Mesendoderm (in vitro differentiated cells): ENCODE measurements at regions not wholly inside any gene's neighbourhood (a gene's known extent, or its start where the extent isn't known, plus 50 kb on each side); places are given as distances from the start of the nearest gene placed in this dataset.

Experiments
- DNase-seq: peaks from one replicate; pipeline ENCODE4 v3.0.0; 2013
- H2AK5ac ChIP-seq: 2 replicates; pipeline ENCODE4 v1.6.1; 2013; ENCODE audit warnings: low read length, inconsistent platforms
- H2BK120ac ChIP-seq: 2 replicates; pipeline ENCODE4 v1.6.1; 2013; ENCODE audit warnings: low read depth, mild to moderate bottlenecking, low read length, moderate library complexity, mixed read lengths
- H2BK15ac ChIP-seq: replicated peaks from 2 replicates; pipeline ENCODE4 v1.6.1; 2013; ENCODE audit warnings: low read depth, mild to moderate bottlenecking, moderate library complexity
- H2BK5ac ChIP-seq: 2 replicates; pipeline ENCODE4 v1.6.1; 2013; ENCODE audit warnings: low read length, inconsistent platforms
- H3K18ac ChIP-seq: 2 replicates; pipeline ENCODE4 v1.6.1; 2013; ENCODE audit warnings: mild to moderate bottlenecking, low read length, mixed read lengths
- H3K23ac ChIP-seq: one replicate; pipeline ENCODE4 v1.6.1; 2013; ENCODE audit warnings: low read length
- H3K27ac ChIP-seq: 2 replicates; pipeline ENCODE4 v1.5.1; 2013; ENCODE audit warnings: low read depth, mild to moderate bottlenecking, inconsistent platforms, low read length, moderate library complexity
- H3K27me3 ChIP-seq: 2 replicates; pipeline ENCODE4 v1.6.1; 2013; ENCODE audit warnings: low read length, control low read depth, mild to moderate bottlenecking, inconsistent platforms; ENCODE audit not compliant: insufficient read depth, poor library complexity
- H3K36me3 ChIP-seq: 2 replicates; pipeline ENCODE4 v1.6.1; 2013; ENCODE audit warnings: low read length, inconsistent platforms; ENCODE audit not compliant: control insufficient read depth, insufficient read depth
- H3K4ac ChIP-seq: one replicate; pipeline ENCODE4 v1.6.1; 2013; ENCODE audit warnings: low read depth, mild to moderate bottlenecking, low read length, moderate library complexity
- H3K4me1 ChIP-seq: 2 replicates; pipeline ENCODE4 v1.6.1; 2013; ENCODE audit warnings: low read depth, low read length, inconsistent platforms; ENCODE audit not compliant: control insufficient read depth
- H3K4me2 ChIP-seq: 2 replicates; pipeline ENCODE4 v1.6.1; 2013; ENCODE audit warnings: low read length
- H3K4me3 ChIP-seq: 2 replicates; pipeline ENCODE4 v1.5.1; 2013; ENCODE audit warnings: mild to moderate bottlenecking, low read length
- H3K56ac ChIP-seq: one replicate; pipeline ENCODE4 v1.6.1; 2013; ENCODE audit warnings: low read length
- H3K79me1 ChIP-seq: 2 replicates; pipeline ENCODE4 v1.6.1; 2013; ENCODE audit warnings: low read length, inconsistent platforms
- H3K79me2 ChIP-seq: 2 replicates; pipeline ENCODE4 v1.6.1; 2013; ENCODE audit warnings: mild to moderate bottlenecking, low read length; ENCODE audit not compliant: control insufficient read depth, insufficient read depth
- H3K9ac ChIP-seq: 2 replicates; pipeline ENCODE4 v1.6.1; 2013; ENCODE audit warnings: low read length, inconsistent platforms
- H4K5ac ChIP-seq: one replicate; pipeline ENCODE4 v1.6.1; 2013; ENCODE audit warnings: low read length
- H4K8ac ChIP-seq: one replicate; pipeline ENCODE4 v1.6.1; 2013; ENCODE audit warnings: low read depth, mild to moderate bottlenecking, control low read depth, low read length, moderate library complexity
- WGBS: extraction: QIAGEN DNeasy Blood & Tissue Kit; methylation state at CpG from one replicate; pipeline ENCODE4 v1.1.7; 2013; ENCODE audit warnings: low lambda C conversion rate, missing lambda C conversion rate; ENCODE audit not compliant: insufficient coverage; ENCODE audit errors: extremely low coverage; 5-methylcytosine and 5-hydroxymethylcytosine counted together

GRCh38 chr11:70010774-70011173 lies 67.3 kb upstream of the ANO1 start:
- Histone ChIP-seq H3K36me3 (no peaks in the 10 kb centered on the region), H3K4me1 (no peaks in the 10 kb centered on the region), H2AK5ac (no peak overlapping the region), H3K9ac (no peak overlapping the region), H3K4me3 (no peak overlapping the region), H3K18ac (no peak overlapping the region), H3K79me1 (no peaks in the 10 kb centered on the region), H3K27me3 (no peaks in the 10 kb centered on the region), H2BK120ac (no peak overlapping the region), H4K5ac (no peak overlapping the region), H2BK15ac (no peak overlapping the region), H2BK5ac (no peak overlapping the region), H4K8ac (no peak overlapping the region), H3K4me2 (no peak overlapping the region), H3K4ac (no peak overlapping the region), H3K79me2 (no peaks in the 10 kb centered on the region), H3K27ac (no peak overlapping the region), H3K23ac (no peak overlapping the region), H3K56ac (no peak overlapping the region)
- no peak for DNase-seq
- WGBS, result no CpG with 5 or more reads among the region's 1 CpG

GRCh38 chr11:70012134-70012733 lies 65.9 kb upstream of the ANO1 start:
- Histone ChIP-seq H3K4me2 (no peak overlapping the region), H2BK5ac (no peak overlapping the region), H3K4me3 (no peak overlapping the region), H3K79me2 (no peaks in the 10 kb centered on the region), H3K27me3 (no peaks in the 10 kb centered on the region), H3K9ac (no peak overlapping the region), H4K5ac (no peak overlapping the region), H4K8ac (no peak overlapping the region), H2AK5ac (no peak overlapping the region), H3K56ac (no peak overlapping the region), H3K36me3 (no peaks in the 10 kb centered on the region), H2BK120ac (no peak overlapping the region), H3K4me1 (no peaks in the 10 kb centered on the region), H3K23ac (no peak overlapping the region), H2BK15ac (no peak overlapping the region), H3K79me1 (no peaks in the 10 kb centered on the region), H3K18ac (no peak overlapping the region), H3K4ac (no peak overlapping the region), H3K27ac (no peak overlapping the region)
- no peak for DNase-seq
- 100% methylated on average over 2 of the region's 2 CpGs for WGBS

- DNase-seq, result no peak
These were observed 63.8 kb upstream of the ANO1 start for GRCh38 chr11:70014291-70014690.

GRCh38 chr11:70016666-70017367 lies 61.3 kb upstream of the ANO1 start:
- Histone ChIP-seq H3K79me2 (no peaks in the 10 kb centered on the region), H3K4me3 (no peak overlapping the region), H3K36me3 (no peaks in the 10 kb centered on the region), H3K79me1 (no peaks in the 10 kb centered on the region), H3K4me1 (no peaks in the 10 kb centered on the region), H3K4me2 (no peak overlapping the region), H3K27me3 (no peaks in the 10 kb centered on the region), H2BK120ac (no peak overlapping the region), H4K8ac (no peak overlapping the region), H3K27ac (no peak overlapping the region), H3K18ac (no peak overlapping the region), H3K9ac (no peak overlapping the region), H2BK5ac (no peak overlapping the region), H2BK15ac (no peak overlapping the region), H3K23ac (peak overlapping the region; percentile 45), H2AK5ac (no peak overlapping the region), H3K56ac (no peak overlapping the region), H4K5ac (no peak overlapping the region), H3K4ac (no peak overlapping the region)
- no peak for DNase-seq
- no CpG with 5 or more reads among the region's 14 CpGs for WGBS

More at GRCh38 chr11:70014291-70014690, 63.8 kb upstream of the ANO1 start:
- H2AK5ac ChIP-seq, result no peak overlapping the region
- H3K4me3 ChIP-seq, result no peak overlapping the region
- no peak overlapping the region for H2BK120ac ChIP-seq
- no peak overlapping the region for H3K23ac ChIP-seq
- no peak overlapping the region for H3K27ac ChIP-seq
- H3K4me1 ChIP-seq, result no peaks in the 10 kb centered on the region
- no peak overlapping the region for H2BK15ac ChIP-seq
- no peak overlapping the region for H3K56ac ChIP-seq
- H3K18ac ChIP-seq, result no peak overlapping the region
- H4K8ac ChIP-seq, result no peak overlapping the region
- H3K79me1 ChIP-seq, result no peaks in the 10 kb centered on the region
- no peak overlapping the region for H3K4me2 ChIP-seq
- no peak overlapping the region for H4K5ac ChIP-seq
- H3K9ac ChIP-seq, result no peak overlapping the region
- H3K27me3 ChIP-seq, result no peaks in the 10 kb centered on the region
- H2BK5ac ChIP-seq, result no peak overlapping the region
- no peaks in the 10 kb centered on the region for H3K79me2 ChIP-seq
- H3K4ac ChIP-seq, result no peak overlapping the region
- H3K36me3 ChIP-seq, result no peaks in the 10 kb centered on the region
- no CpG with 5 or more reads among the region's 11 CpGs for WGBS

- Histone ChIP-seq H3K56ac (no peak overlapping the region), H3K27me3 (no peaks in the 10 kb centered on the region), H3K4me2 (no peak overlapping the region), H4K8ac (no peak overlapping the region), H3K4me3 (no peak overlapping the region), H3K36me3 (no peaks in the 10 kb centered on the region), H3K4ac (no peak overlapping the region), H2BK5ac (no peak overlapping the region), H3K9ac (no peak overlapping the region), H2AK5ac (no peak overlapping the region), H3K23ac (no peak overlapping the region), H3K79me2 (no peaks in the 10 kb centered on the region), H3K18ac (no peak overlapping the region), H3K4me1 (no peaks in the 10 kb centered on the region), H3K79me1 (no peaks in the 10 kb centered on the region), H3K27ac (no peak overlapping the region), H4K5ac (no peak overlapping the region), H2BK15ac (no peak overlapping the region), H2BK120ac (no peak overlapping the region)
- no CpG with 5 or more reads among the region's 6 CpGs for WGBS
- DNase-seq, result no peak
These were observed 59.3 kb upstream of the ANO1 start for GRCh38 chr11:70018816-70019215.
